Activated CD8-positive, alpha-beta T cell treated with anti-CD3 and anti-CD28 coated beads, Interleukin-2, amount 10 ng/mL, durations not matched to agents 7 days and 5 days (primary cell): ENCODE measurements at regions not wholly inside any gene's neighbourhood (a gene's known extent, or its start where the extent isn't known, plus 50 kb on each side); places are given as distances from the start of the nearest gene placed in this dataset.

Experiments
- ATAC-seq: fragments of 150-1000 bp; cut with Tn5 transposase; one replicate; pipeline ENCODE4 v1.10.0; 2021; ENCODE audit warnings: moderate library complexity
- CTCF ChIA-PET: fragments of 350-600 bp; sonication (Branson Sonifier 250); formaldehyde crosslinking; loops from one replicate; lab custom pipeline; 2021; ENCODE audit warnings: antibody characterized with exemption; lab: Charles Lee
- POLR2A ChIA-PET: fragments of 350-600 bp; sonication (Branson Sonifier 250); formaldehyde crosslinking; loops from one replicate; lab custom pipeline; 2021; ENCODE audit warnings: antibody characterized with exemption; lab: Charles Lee
- DNase-seq: peaks from one replicate; pipeline ENCODE4 v3.0.0-alpha.2; 2020
- H3K27ac Mint-ChIP-seq: one replicate; pipeline ENCODE4 v1.8.0; 2021; ENCODE audit warnings: mild to moderate bottlenecking, mixed read lengths
- H3K27me3 Mint-ChIP-seq: one replicate; pipeline ENCODE4 v1.8.0; 2021; ENCODE audit warnings: low read depth, mixed read lengths
- H3K36me3 Mint-ChIP-seq: one replicate; pipeline ENCODE4 v1.8.0; 2021; ENCODE audit warnings: low read depth, mixed read lengths
- H3K4me1 Mint-ChIP-seq: one replicate; pipeline ENCODE4 v1.8.0; 2021; ENCODE audit warnings: low read depth, mixed read lengths
- H3K4me3 Mint-ChIP-seq: one replicate; pipeline ENCODE4 v1.8.0; 2021; ENCODE audit warnings: mild to moderate bottlenecking, mixed read lengths
- H3K9me3 Mint-ChIP-seq: one replicate; pipeline ENCODE4 v1.8.0; 2022; ENCODE audit warnings: mixed read lengths; ENCODE audit not compliant: insufficient read depth

DNA sequence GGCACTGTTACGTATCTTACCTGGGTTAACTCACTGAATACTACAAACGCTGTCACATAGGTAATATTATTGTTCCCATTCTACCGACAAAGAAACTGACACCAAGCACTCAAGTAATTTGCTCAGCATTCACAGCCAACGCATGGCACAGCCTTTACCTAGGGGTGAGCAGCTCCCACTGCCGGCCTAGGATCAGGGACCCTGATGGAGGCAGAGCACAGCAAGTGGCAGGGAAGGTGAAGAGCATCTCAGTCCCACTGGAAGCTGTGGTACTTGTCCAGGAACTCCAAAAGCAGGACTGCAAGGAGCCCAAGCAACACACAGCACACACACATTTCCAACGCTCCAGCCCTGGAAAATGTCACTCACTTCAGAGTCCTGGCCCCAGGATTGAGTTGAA is 111.8 kb upstream of the CDKN3 start:
- H3K27me3 Mint-ChIP-seq, result peaks cover under 1% of the 10 kb centered on the region
- H3K27ac Mint-ChIP-seq, result no peak overlapping the region
- no peaks in the 10 kb centered on the region for H3K36me3 Mint-ChIP-seq
- POLR2A ChIA-PET, result no interaction called here
- DNase-seq, result no peak
- H3K4me1 Mint-ChIP-seq, result no peaks in the 10 kb centered on the region
- ATAC-seq, result no peak
- H3K9me3 Mint-ChIP-seq, result no peaks in the 10 kb centered on the region
- H3K4me3 Mint-ChIP-seq, result no peak overlapping the region
- CTCF ChIA-PET, result no interaction called here

DNA sequence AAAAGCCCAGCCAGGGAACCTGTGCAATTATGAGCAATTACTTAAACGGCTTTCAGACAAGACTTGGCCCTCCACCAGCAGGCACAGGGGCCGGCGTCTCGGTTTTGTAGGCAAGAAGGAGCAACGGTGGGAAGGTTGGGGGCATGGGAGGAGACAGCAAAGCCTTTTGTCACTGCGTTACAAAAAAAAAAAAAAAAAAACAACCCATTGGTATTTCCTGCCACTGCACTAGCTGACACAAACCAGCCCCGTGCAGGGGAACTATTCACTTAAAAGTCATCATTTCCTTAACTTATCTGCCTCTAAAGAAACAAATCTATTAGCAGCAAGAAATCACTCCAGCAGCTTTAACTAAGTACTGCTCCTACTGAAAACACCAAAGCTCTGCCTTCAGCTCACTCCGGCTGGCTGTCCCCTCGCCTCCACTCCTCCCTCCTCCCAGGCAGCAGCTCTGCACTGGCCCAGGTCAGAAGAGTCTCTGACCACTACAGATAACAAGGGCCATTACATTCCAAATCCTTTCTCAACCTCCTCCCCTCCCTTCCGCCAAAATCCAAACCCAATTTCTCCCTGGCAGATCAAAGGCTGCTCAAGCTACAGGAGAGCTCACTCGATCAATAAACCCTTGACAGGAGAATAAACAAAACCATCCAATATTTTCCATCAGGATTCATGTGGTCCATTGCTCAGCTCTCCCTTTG is 105.2 kb upstream of the CDKN3 start:
- H3K4me3 Mint-ChIP-seq, result no peak overlapping the region
- CTCF ChIA-PET, result no interaction called here
- no peaks in the 10 kb centered on the region for H3K4me1 Mint-ChIP-seq
- no peak overlapping the region for H3K27ac Mint-ChIP-seq
- ATAC-seq (no peak), DNase-seq (no peak)
- H3K9me3 Mint-ChIP-seq, result no peaks in the 10 kb centered on the region
- peaks cover 29% of the 10 kb centered on the region for H3K27me3 Mint-ChIP-seq
- POLR2A ChIA-PET, result no interaction called here
- H3K36me3 Mint-ChIP-seq, result no peaks in the 10 kb centered on the region

DNA sequence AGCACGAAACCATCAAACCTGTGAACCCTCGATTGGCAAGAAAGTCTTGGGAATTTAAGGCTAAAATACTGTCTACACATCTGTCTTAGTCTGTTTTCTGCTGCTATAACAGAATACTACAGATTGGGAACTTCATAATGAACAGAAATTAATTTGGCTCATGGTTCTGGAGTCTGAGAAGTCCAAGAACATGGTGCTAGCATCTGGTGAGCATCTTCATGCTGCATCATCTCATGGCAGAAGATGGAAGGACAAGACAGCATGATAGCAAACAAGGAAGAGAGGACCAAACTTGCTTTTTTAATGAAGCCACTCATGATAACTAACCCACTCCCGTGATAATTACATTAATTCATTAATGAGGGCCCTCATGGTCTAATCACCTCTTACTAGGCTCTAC is 102.0 kb upstream of the CDKN3 start:
- Mint-ChIP-seq H3K27ac (no peak overlapping the region), H3K4me3 (no peak overlapping the region), H3K9me3 (no peaks in the 10 kb centered on the region), H3K27me3 (peaks cover 36% of the 10 kb centered on the region), H3K36me3 (no peaks in the 10 kb centered on the region), H3K4me1 (no peaks in the 10 kb centered on the region)
- ChIA-PET POLR2A (no interaction called here), CTCF (no interaction called here)
- ATAC-seq (no peak), DNase-seq (no peak)

DNA sequence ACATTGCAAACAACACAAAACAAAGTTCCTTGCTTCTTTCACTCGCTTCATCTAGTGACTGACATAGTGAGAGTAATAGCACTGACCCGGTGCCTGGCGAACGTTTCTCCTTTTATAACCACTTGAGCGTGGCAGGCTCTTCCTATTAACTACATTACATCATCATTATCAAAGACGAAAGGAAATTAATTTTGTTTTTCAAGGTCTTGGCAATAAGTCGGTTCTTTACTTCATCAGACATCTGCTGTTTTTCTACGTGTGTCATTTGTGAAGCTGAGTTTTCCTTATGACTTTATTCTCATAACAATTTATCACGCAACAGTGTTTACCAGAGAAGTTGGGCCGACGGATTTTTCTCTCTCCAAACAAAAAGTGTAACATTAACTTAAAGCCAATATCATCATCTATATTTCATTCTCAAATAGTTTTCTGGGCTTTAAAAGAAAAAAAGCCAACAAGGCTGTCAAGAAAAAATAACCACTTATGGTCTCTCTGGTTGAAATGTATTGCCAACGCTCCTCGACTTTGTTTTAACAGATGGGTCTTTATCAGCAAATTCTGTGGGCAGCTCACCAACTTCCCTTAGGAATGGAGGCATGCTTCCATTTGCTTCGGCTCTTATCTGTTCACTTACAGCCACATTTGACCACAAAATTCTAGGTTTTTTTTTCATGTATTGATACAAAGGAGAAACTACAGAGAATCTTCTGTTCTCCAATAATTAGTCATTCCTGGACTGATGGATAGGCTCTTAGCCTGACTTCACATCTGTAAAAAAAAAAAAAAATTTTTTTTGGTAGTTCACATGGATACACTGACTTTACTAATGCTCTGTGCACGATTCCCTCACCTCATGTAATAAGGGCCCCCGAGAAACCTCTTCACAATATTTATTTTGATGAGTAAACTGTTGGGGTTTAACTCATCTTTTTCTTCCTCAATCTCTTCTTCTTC is 97.1 kb upstream of the CDKN3 start:
- no peak for ATAC-seq
- H3K9me3 Mint-ChIP-seq, result no peaks in the 10 kb centered on the region
- CTCF ChIA-PET, result interaction anchor here (0.6 kb wide), 1 partner anchor 30 kb away, joined by 3 read pairs; no protein-coding TSS in a partner anchor
- no peaks in the 10 kb centered on the region for H3K4me1 Mint-ChIP-seq
- H3K27ac Mint-ChIP-seq, result no peak overlapping the region
- DNase-seq, result no peak
- POLR2A ChIA-PET, result no interaction called here
- H3K27me3 Mint-ChIP-seq, result peaks cover 20% of the 10 kb centered on the region
- no peaks in the 10 kb centered on the region for H3K36me3 Mint-ChIP-seq
- H3K4me3 Mint-ChIP-seq, result no peak overlapping the region

DNA sequence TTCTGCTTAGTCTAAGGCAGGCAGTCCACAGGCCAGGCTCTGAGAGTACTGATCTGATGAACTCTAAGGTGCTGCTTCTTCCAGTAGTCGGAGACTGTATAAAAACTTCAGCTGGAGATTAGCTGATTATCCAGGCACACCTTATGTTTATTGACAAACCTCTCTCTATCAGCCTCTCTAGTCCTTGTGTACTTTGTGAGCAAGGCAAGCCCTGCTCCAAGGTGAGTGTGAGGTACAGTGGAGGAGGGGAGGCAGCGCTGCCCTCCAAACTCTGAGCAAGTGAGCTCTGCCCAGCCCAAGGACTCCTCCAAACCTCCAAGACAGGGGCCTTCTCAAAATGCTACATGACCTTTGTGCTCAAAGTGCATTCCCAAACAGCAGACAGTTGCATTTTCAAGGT is 95.9 kb upstream of the CDKN3 start:
- Mint-ChIP-seq H3K36me3 (no peaks in the 10 kb centered on the region), H3K27ac (no peak overlapping the region), H3K4me1 (no peaks in the 10 kb centered on the region), H3K27me3 (peaks cover 12% of the 10 kb centered on the region), H3K9me3 (no peaks in the 10 kb centered on the region), H3K4me3 (no peak overlapping the region)
- ChIA-PET POLR2A (no interaction called here), CTCF (interaction anchor here (0.6 kb wide), 1 partner anchor 28 kb away, joined by 3 read pairs; no protein-coding TSS in a partner anchor)
- DNase-seq (no peak), ATAC-seq (no peak)

DNA sequence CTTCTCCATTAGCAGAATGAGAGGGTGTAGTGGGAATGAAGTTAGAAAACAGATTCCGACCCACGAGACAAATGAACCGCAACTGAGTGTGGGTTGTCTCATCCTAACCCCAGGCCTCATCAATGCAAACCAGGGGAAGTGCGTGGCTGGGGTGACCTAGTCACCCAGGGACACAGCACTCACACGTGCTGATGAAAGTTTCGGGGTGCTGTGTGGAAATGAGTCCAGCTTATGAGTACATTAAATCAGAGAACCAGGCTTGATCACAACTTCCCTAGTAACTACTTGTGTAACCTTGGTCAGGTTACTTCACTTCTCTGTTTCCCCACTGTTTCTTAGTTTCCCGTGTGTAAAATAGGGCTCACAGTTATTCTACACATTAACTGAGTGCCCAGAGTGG is 95.4 kb upstream of the CDKN3 start:
- H3K4me1 Mint-ChIP-seq, result no peaks in the 10 kb centered on the region
- no peak for DNase-seq
- H3K27me3 Mint-ChIP-seq, result peaks cover 10% of the 10 kb centered on the region

DNA sequence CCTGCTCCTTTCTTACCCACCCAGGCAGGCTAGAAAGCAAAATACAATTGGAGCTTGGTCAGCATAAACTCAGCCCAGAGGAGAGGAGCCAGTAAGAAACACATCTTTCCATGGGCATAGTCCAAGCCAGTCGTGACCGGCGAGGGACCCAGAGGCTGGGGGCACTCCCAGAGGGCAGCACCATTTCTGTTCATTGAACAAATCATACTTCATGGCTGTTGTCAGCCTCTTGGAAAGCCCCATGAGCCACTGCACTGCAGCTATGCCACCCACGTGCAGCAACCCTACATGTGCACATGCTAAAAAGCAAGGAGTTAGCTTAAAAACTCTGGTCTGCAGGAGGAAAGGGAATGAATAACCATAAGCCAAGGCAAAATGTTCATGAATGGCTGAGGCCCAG is 90.0 kb upstream of the CDKN3 start:
- POLR2A ChIA-PET, result no interaction called here
- Mint-ChIP-seq H3K27me3 (no peaks in the 10 kb centered on the region), H3K27ac (no peak overlapping the region), H3K4me3 (no peak overlapping the region), H3K9me3 (no peaks in the 10 kb centered on the region), H3K4me1 (no peaks in the 10 kb centered on the region), H3K36me3 (no peaks in the 10 kb centered on the region)
- ATAC-seq (no peak), DNase-seq (no peak)
- CTCF ChIA-PET, result interaction anchor here (1.7 kb wide), 1 partner anchor 41 kb away, joined by 6 read pairs; no protein-coding TSS in a partner anchor

More for the DNA sequence above, 95.4 kb upstream of the CDKN3 start:
- Mint-ChIP-seq H3K9me3 (no peaks in the 10 kb centered on the region), H3K27ac (no peak overlapping the region), H3K36me3 (no peaks in the 10 kb centered on the region), H3K4me3 (no peak overlapping the region)
- CTCF ChIA-PET, result no interaction called here
- POLR2A ChIA-PET, result no interaction called here
- no peak for ATAC-seq

DNA sequence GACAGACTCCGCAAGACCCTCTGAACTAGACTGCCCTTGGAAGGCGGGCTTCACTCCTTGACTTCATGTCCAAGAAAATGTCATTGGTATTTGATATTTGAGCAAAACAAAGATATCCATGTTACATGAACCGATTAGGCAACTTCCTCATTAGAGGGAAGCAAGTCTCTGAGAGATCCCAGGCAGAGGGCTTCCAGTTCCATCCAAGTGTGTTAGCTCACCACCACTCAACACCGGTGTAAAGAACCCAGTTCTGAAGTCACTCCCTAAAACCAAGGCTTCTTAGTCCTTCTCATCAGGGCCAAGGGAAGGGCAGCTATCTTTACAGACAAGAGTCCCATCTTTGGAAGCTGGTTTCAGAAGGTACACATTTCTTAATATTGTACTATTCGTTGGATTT is 87.2 kb upstream of the CDKN3 start:
- DNase-seq (no peak), ATAC-seq (no peak)
- Mint-ChIP-seq H3K27ac (no peak overlapping the region), H3K36me3 (no peaks in the 10 kb centered on the region), H3K9me3 (no peaks in the 10 kb centered on the region), H3K4me1 (no peaks in the 10 kb centered on the region), H3K27me3 (peaks cover 4% of the 10 kb centered on the region), H3K4me3 (no peak overlapping the region)
- ChIA-PET POLR2A (no interaction called here), CTCF (interaction anchor here (1.2 kb wide), 1 partner anchor 38 kb away, joined by 6 read pairs; no protein-coding TSS in a partner anchor)

DNA sequence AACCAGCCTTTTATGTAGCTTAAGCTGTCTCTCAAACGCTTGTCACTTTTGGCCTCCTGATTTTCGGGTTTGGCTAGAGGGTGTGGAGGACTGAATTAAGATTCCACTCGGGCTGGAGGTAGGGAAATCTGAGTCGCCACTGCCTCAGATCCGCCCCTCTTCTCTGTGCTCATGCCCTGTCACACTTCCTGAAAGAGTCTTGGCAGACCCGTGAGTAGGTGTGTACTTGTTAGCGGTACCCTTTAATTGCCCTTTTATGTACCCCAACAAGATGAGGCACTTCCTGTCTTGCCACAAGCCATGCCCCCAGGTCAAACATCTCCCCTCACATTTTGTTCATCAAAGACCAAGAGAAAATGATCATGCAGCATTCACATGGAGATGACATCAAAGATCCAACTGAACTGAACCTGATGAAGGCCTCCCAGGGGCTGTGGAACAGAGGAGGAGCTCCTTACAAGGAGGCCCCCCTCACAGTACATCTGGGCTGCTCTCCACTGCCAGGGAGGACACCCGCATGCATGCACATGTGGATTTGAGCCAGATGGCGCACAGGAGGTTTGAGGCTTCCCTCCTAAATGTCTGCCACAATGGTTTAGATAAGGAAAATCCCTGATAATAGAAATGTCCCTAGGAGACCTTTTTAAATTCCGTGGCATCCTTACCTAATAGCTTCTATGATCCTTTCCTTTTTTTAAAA is 86.5 kb upstream of the CDKN3 start:
- no peak for ATAC-seq

DNA sequence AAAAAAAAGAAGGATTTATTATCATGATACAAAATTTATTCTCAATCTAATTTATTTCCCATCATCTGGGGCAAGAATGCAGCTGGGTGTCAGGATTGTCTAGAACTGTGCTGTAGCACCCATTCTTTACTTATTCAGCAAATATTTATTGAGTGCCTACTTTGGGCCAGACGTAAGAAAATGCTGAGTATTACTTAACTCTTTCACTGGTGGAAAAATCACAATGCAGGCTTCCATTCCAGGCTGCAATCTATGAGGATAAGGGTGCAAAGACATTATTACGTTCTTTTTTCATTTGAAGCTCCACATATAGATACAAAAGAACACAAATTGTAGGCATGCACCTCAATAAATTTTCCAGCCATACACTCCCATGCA is 86.0 kb upstream of the CDKN3 start:
- POLR2A ChIA-PET, result no interaction called here
- Mint-ChIP-seq H3K27me3 (peaks cover 5% of the 10 kb centered on the region), H3K36me3 (no peaks in the 10 kb centered on the region), H3K27ac (no peak overlapping the region), H3K4me3 (no peak overlapping the region), H3K9me3 (no peaks in the 10 kb centered on the region), H3K4me1 (no peaks in the 10 kb centered on the region)
- CTCF ChIA-PET, result no interaction called here
- ATAC-seq (no peak), DNase-seq (no peak)

More for the DNA sequence above, 86.5 kb upstream of the CDKN3 start:
- H3K4me1 Mint-ChIP-seq, result no peaks in the 10 kb centered on the region
- H3K27ac Mint-ChIP-seq, result no peak overlapping the region
- ChIA-PET POLR2A (no interaction called here), CTCF (interaction anchor here (1.2 kb wide), 1 partner anchor 38 kb away, joined by 6 read pairs; no protein-coding TSS in a partner anchor)
- no peak overlapping the region for H3K4me3 Mint-ChIP-seq
- H3K9me3 Mint-ChIP-seq, result no peaks in the 10 kb centered on the region
- no peak for DNase-seq
- H3K36me3 Mint-ChIP-seq, result no peaks in the 10 kb centered on the region
- H3K27me3 Mint-ChIP-seq, result peaks cover 4% of the 10 kb centered on the region

DNA sequence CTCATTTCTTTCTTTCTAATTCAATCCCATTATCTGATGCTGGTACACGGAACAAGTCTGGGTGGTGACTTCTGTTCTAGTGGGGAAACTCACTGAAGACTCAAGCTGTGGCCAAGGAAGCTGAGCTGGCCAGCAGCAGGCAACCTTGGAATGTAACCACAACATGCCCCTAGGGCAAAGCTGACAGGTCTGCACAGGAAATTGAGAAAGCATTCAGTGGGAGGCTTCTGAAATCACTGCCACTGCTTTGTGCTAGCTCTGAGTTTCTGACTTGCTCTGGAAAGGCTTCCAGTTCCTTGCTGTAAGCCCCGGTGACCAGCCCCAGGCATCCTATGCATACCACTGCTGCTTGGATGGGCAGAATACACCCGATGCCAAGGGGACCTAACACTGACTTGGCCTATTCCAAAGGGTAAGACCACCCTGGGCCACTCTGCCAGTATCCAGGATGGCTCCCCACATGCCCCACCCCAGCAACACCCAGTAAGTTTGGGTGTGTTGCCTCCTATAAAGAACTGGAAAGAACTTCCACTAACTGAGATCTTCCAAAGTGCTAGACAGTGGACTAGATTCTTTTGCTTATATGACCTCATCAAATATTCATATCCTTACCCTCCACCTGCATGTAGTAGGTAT is 84.5 kb upstream of the CDKN3 start:
- ChIA-PET POLR2A (no interaction called here), CTCF (no interaction called here)
- no peaks in the 10 kb centered on the region for H3K36me3 Mint-ChIP-seq
- H3K4me1 Mint-ChIP-seq, result no peaks in the 10 kb centered on the region
- ATAC-seq, result no peak
- H3K4me3 Mint-ChIP-seq, result no peak overlapping the region
- DNase-seq, result no peak
- no peaks in the 10 kb centered on the region for H3K9me3 Mint-ChIP-seq
- H3K27me3 Mint-ChIP-seq, result peaks cover 5% of the 10 kb centered on the region
- H3K27ac Mint-ChIP-seq, result no peak overlapping the region
